Dermis blood vessel endothelial cell (primary cell): ENCODE measurements at regions not wholly inside any gene's neighbourhood (a gene's known extent, or its start where the extent isn't known, plus 50 kb on each side); places are given as distances from the start of the nearest gene placed in this dataset.
A peak's percentile ranks its signal among the peaks of the same experiment; 100 is the strongest.

Source experiments
- DNase-seq: peaks from one replicate; pipeline ENCODE4 v3.0.0; 2010

GRCh38 chr5:132130918-132131715, 57.5 kb downstream of the CSF2 start:
- no peak for DNase-seq

- DNase-seq, result no peak
These were observed 58.5 kb downstream of the CSF2 start for GRCh38 chr5:132132138-132132537.

DNA sequence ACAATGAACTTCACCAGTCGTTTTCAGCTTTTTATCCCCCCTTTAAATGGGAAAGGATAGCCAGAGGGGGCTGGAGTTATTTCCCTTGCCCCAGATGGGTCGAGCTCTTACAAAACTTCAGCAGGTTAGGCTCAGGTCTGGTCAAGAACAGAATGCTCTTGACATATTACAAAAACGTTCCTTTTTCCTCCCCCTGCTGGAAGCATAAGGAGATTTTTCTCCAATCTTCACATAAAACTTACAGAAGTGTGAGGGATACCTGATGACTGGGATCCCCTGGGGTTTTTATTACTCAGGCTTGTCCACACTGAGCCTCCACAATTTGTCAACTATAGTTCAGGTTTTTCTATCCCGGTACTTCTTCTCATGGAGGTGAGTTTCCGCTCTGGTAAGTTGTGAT, 60.8 kb downstream of the CSF2 start:
- DNase-seq, result peak; percentile 61

- no peak for DNase-seq
These were observed 63.3 kb downstream of the CSF2 start for GRCh38 chr5:132136906-132137305.

DNA sequence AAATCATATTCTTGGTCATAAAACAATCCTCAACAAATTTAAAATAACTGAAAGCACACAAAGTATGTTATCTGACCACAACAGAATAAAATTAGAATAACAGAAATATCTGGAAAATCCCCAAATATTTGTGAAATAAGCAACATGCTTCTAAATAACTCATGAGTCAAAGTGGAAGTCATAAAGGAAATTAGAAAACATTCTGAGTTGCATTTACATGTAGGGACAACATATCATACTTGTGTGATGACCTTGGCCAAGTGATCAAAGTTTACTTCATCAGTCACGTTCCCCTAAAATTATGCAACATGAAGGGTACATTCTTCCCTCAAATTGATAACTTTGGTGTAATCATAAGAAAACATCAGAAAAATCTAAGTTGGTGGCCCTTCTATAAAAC, 64.7 kb downstream of the CSF2 start:
- peak; percentile 3 for DNase-seq
